Neuronal stem cell (in vitro differentiated cells): ENCODE measurements at regions not wholly inside any gene's neighbourhood (a gene's known extent, or its start where the extent isn't known, plus 50 kb on each side); places are given as distances from the start of the nearest gene placed in this dataset.

Experiments used
- DNase-seq: peaks from one replicate; pipeline ENCODE4 v3.0.0-alpha.2; 2013; ENCODE audit warnings: low spot score
- H2AFZ ChIP-seq: one replicate; pipeline ENCODE4 v1.6.1; 2013; ENCODE audit warnings: mild to moderate bottlenecking, low read length, inconsistent platforms
- H2AK5ac ChIP-seq: 2 replicates; pipeline ENCODE4 v1.6.1; 2013; ENCODE audit warnings: low read depth, mild to moderate bottlenecking, inconsistent platforms, low read length, moderate library complexity, mixed read lengths
- H2BK120ac ChIP-seq: 2 replicates; pipeline ENCODE4 v1.6.1; 2013; ENCODE audit warnings: low read depth, mild to moderate bottlenecking, inconsistent platforms, low read length, moderate library complexity, mixed read lengths
- H2BK12ac ChIP-seq: one replicate; pipeline ENCODE4 v1.6.1; 2013; ENCODE audit warnings: low read length, inconsistent platforms
- H2BK15ac ChIP-seq: 2 replicates; pipeline ENCODE4 v1.6.1; 2013; ENCODE audit warnings: mild to moderate bottlenecking, low read length, inconsistent platforms, mixed read lengths
- H2BK5ac ChIP-seq: one replicate; pipeline ENCODE4 v1.6.1; 2013; ENCODE audit warnings: inconsistent platforms, mild to moderate bottlenecking, low read length, moderate library complexity
- H3K14ac ChIP-seq: one replicate; pipeline ENCODE4 v1.6.1; 2013; ENCODE audit warnings: low read length, inconsistent platforms
- H3K18ac ChIP-seq: 2 replicates; pipeline ENCODE4 v1.6.1; 2013; ENCODE audit warnings: low read length, inconsistent platforms
- H3K23ac ChIP-seq: 2 replicates; pipeline ENCODE4 v1.6.1; 2013; ENCODE audit warnings: low read depth, mild to moderate bottlenecking, mixed read lengths, low read length, inconsistent platforms; ENCODE audit not compliant: poor library complexity
- H3K27ac ChIP-seq: replicated peaks from 3 replicates; pipeline ENCODE4 v1.5.1; 2013; ENCODE audit warnings: low read length, inconsistent platforms
- H3K27me3 ChIP-seq, 3 experiments: 2 replicates each; pipeline ENCODE4 v1.6.1; 2013; ENCODE audit warnings: low read length in 3 of 3, mild to moderate bottlenecking in 2 of 3, inconsistent platforms in 1 of 3, low read depth in 1 of 3, mixed read lengths in 1 of 3, moderate library complexity in 1 of 3; ENCODE audit not compliant: control insufficient read depth in 3 of 3, insufficient read depth in 3 of 3
- H3K36me3 ChIP-seq, 2 donors: replicated peaks in 1 of 2; 2 replicates each; pipeline ENCODE4 v1.6.1; 2013; ENCODE audit warnings: low read length in 2 of 2; ENCODE audit not compliant: control insufficient read depth in 2 of 2, insufficient read depth in 2 of 2
- H3K4ac ChIP-seq: 2 replicates; pipeline ENCODE4 v1.6.1; 2013; ENCODE audit warnings: inconsistent platforms, mild to moderate bottlenecking, low read length, moderate library complexity
- H3K4me1 ChIP-seq, 2 donors: 1 replicate in 1 of 2; 2 replicates in 1 of 2; pipeline ENCODE4 v1.6.1; 2013; ENCODE audit warnings: low read length in 2 of 2, low read depth in 1 of 2; ENCODE audit not compliant: control insufficient read depth in 2 of 2, insufficient read depth in 1 of 2
- H3K4me2 ChIP-seq: one replicate; pipeline ENCODE4 v1.6.1; 2013; ENCODE audit warnings: mild to moderate bottlenecking, low read length, inconsistent platforms; ENCODE audit not compliant: insufficient read depth, poor library complexity, severe bottlenecking
- H3K4me3 ChIP-seq, 2 donors: 2 replicates each; pipeline ENCODE4 v1.5.1; 2013; ENCODE audit warnings: low read length in 2 of 2, mild to moderate bottlenecking in 2 of 2, inconsistent platforms in 1 of 2, moderate library complexity in 1 of 2
- H3K79me1 ChIP-seq: one replicate; pipeline ENCODE4 v1.6.1; 2013; ENCODE audit warnings: low read depth, mild to moderate bottlenecking, inconsistent platforms, low read length, moderate library complexity
- H3K9ac ChIP-seq: one replicate; pipeline ENCODE4 v1.6.1; 2013; ENCODE audit warnings: mild to moderate bottlenecking, low read depth, low read length, inconsistent platforms; ENCODE audit not compliant: poor library complexity
- H3K9me3 ChIP-seq, 2 donors: replicated peaks in 1 of 2; 2 replicates each; pipeline versions ENCODE3 to v1.6.1; 2013; ENCODE audit warnings: low read length in 2 of 2, mild to moderate bottlenecking in 2 of 2, inconsistent platforms in 1 of 2, low read depth in 1 of 2, mixed read lengths in 1 of 2, moderate library complexity in 1 of 2; ENCODE audit not compliant: control insufficient read depth in 2 of 2, insufficient read depth in 1 of 2
- H4K8ac ChIP-seq: one replicate; pipeline ENCODE4 v1.6.1; 2013; ENCODE audit warnings: low read depth, mild to moderate bottlenecking, inconsistent platforms, low read length, moderate library complexity
- H4K91ac ChIP-seq: one replicate; pipeline ENCODE4 v1.6.1; 2013; ENCODE audit warnings: low read length, low read depth, mild to moderate bottlenecking, inconsistent platforms; ENCODE audit not compliant: poor library complexity
- WGBS, 2 donors: extraction: QIAGEN DNeasy Blood & Tissue Kit; methylation state at CpG; one replicate each; pipeline ENCODE4 v1.1.7; 2013; ENCODE audit warnings: missing lambda C conversion rate in 2 of 2, mixed read lengths in 1 of 2; ENCODE audit not compliant: insufficient read length in 2 of 2, insufficient replicate concordance in 1 of 2; ENCODE audit errors: extremely low coverage in 2 of 2; 5-methylcytosine and 5-hydroxymethylcytosine counted together

DNA sequence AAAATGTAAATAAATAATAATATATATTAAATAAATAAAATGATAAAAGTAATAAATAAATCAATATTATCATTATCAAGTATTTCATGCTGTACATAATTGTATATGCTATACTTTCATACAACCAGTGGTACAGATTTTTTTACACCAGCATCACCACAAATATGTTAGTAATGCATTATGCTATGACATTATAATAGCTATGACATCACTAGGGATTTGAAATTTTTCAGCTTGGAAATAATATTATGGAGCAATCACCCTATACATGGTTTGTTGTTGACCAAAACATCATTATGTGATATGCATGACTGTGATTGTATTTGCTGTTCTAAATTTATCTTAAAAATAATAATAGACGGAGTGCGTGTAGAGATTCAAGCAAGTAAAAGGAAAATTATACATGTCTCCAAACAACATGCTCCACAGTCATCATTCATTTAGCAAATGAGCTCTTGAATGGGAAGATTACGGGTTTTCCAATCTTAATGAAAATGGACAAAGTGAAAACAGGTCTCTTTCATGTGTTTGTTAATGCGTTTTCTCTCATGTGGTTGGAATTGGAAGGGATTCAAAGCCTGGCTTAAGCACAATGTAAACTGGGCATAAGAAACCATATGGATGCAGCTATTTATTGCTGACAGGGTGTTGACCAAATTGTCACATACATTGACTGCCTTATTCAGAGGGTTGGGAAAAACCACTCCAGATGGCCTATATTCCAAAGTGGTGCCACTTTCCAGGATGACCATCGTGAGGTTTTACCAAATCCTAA, 643.0 kb upstream of the RGMB start:
- H2BK12ac ChIP-seq: no peak overlapping the region
- no peak overlapping the region for H4K8ac ChIP-seq
- no peak overlapping the region for H3K14ac ChIP-seq
- H3K79me1 ChIP-seq: no peaks in the 10 kb centered on the region
- no peak overlapping the region for H3K4me3 ChIP-seq
- H3K4me2 ChIP-seq: no peak overlapping the region
- no peak overlapping the region for H4K91ac ChIP-seq
- H3K27me3 ChIP-seq: no peaks in the 10 kb centered on the region
- H3K18ac ChIP-seq: no peak overlapping the region
- no peaks in the 10 kb centered on the region for H3K4me1 ChIP-seq
- no peak overlapping the region for H2AK5ac ChIP-seq
- H3K23ac ChIP-seq: no peak overlapping the region
- H2AFZ ChIP-seq: no peak overlapping the region
- no peaks in the 10 kb centered on the region for H3K36me3 ChIP-seq
- peaks cover 0 to 3% of the 10 kb centered on the region in 2 donors for H3K9me3 ChIP-seq
- H2BK120ac ChIP-seq: no peak overlapping the region
- H2BK5ac ChIP-seq: no peak overlapping the region
- no peak overlapping the region for H3K4ac ChIP-seq
- no peak overlapping the region for H3K27ac ChIP-seq
- WGBS, 2 donors: no CpG with 5 or more reads among the region's 5 CpGs
- no peak overlapping the region for H3K9ac ChIP-seq
- H2BK15ac ChIP-seq: no peak overlapping the region
- no peak for DNase-seq

DNA sequence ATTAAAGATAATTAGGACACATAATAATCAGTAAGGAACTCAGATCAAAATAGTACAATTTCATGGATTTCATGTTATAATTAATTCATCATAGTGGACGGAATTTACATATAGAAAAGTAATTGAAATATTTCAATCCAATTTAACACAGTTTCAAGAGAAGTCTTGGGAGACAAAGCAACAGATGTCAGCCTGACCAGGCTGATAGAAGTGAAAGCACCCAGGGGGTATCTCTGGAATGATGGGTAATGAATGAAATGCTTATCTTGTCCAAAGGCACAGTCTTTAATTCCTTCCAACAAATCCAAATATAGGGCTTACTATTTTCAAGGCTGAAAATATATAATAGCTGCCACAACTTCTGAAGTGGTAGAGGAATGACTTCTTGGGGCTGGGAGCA, 629.3 kb upstream of the RGMB start:
- no peaks in the 10 kb centered on the region for H3K36me3 ChIP-seq
- H2BK15ac ChIP-seq: no peak overlapping the region
- no peak overlapping the region for H3K9ac ChIP-seq
- no peak overlapping the region for H2AFZ ChIP-seq
- no peak overlapping the region for H2AK5ac ChIP-seq
- no peak overlapping the region for H3K18ac ChIP-seq
- H3K23ac ChIP-seq: no peak overlapping the region
- no peak for DNase-seq
- peaks cover 0 to 2% of the 10 kb centered on the region in 2 donors for H3K4me1 ChIP-seq
- no peak overlapping the region for H3K4me3 ChIP-seq
- H3K4ac ChIP-seq: no peak overlapping the region
- H2BK12ac ChIP-seq: no peak overlapping the region
- no peak overlapping the region for H2BK120ac ChIP-seq
- no CpG with 5 or more reads among the region's 1 CpG for WGBS, 2 donors
- no peak overlapping the region for H4K91ac ChIP-seq
- no peak overlapping the region for H2BK5ac ChIP-seq
- no peak overlapping the region for H3K27ac ChIP-seq
- no peaks in the 10 kb centered on the region for H3K79me1 ChIP-seq
- no peak overlapping the region for H4K8ac ChIP-seq
- H3K4me2 ChIP-seq: no peak overlapping the region
- H3K9me3 ChIP-seq: peaks cover 2 to 6% of the 10 kb centered on the region in 2 donors
- H3K27me3 ChIP-seq: no peaks in the 10 kb centered on the region
- no peak overlapping the region for H3K14ac ChIP-seq

DNA sequence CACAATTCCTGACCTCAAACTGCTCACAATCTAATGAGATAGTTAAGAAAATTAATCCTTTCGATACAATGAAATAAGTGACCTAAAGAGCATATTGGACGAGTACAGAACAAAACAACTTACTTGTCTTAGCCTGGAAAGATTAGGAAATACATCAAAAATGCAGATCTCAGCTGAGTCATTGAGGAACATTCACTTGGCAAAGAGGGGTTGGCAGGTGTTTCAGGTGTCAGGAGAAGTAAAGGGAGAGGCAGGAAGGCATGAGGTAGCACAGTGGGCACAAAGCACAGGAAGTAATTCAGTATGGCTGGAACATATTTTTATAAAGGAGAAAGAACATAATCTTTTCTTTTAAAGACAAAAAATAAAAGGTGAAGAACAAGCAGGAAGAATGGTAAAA, 628.8 kb upstream of the RGMB start:
- Histone ChIP-seq H3K27ac (no peak overlapping the region), H2BK120ac (no peak overlapping the region), H2AFZ (no peak overlapping the region)

DNA sequence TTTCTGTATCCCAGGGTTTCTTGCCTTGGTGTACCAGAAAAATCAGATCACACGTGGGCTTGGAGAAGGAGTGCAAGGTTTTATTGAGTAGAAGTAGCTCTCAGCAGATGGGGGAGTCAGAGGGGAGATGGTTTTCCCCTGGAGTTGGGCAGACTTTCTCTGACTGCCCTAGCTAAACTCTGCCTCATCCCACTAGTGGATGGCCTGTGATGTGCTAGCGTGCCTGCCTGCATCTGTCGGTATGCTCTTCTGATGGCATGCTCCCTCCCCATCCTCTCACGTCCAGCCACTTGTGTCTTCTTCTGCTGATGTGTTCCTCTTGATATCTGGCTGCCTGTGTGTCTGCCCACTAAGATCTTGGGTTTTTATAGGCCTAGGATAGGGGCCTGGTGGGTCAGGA, 616.1 kb upstream of the RGMB start:
- WGBS, 2 donors: no CpG with 5 or more reads among the region's 4 CpGs
- no peak for DNase-seq
- H2BK5ac ChIP-seq: no peak overlapping the region

More for the DNA sequence above, 628.8 kb upstream of the RGMB start:
- Histone ChIP-seq H4K8ac (no peak overlapping the region), H3K14ac (no peak overlapping the region), H3K79me1 (no peaks in the 10 kb centered on the region), H3K9ac (no peak overlapping the region), H3K4me3 (no peak overlapping the region), H2BK5ac (no peak overlapping the region), H3K27me3 (no peaks in the 10 kb centered on the region), H3K23ac (no peak overlapping the region), H2AK5ac (no peak overlapping the region), H3K4ac (no peak overlapping the region), H4K91ac (no peak overlapping the region), H3K18ac (no peak overlapping the region), H2BK15ac (no peak overlapping the region), H3K9me3 (peaks cover 2 to 6% of the 10 kb centered on the region in 2 donors), H3K4me2 (no peak overlapping the region), H2BK12ac (no peak overlapping the region), H3K4me1 (peaks cover 0 to 2% of the 10 kb centered on the region in 2 donors), H3K36me3 (no peaks in the 10 kb centered on the region)
- no CpG with 5 or more reads among the region's 2 CpGs for WGBS, 2 donors
- DNase-seq: no peak

More for the DNA sequence above, 616.1 kb upstream of the RGMB start:
- H3K4me1 ChIP-seq: peaks cover 0 to 13% of the 10 kb centered on the region in 2 donors
- no peak overlapping the region for H3K14ac ChIP-seq
- H4K8ac ChIP-seq: no peak overlapping the region
- H3K79me1 ChIP-seq: no peaks in the 10 kb centered on the region
- peaks cover 0 to 4% of the 10 kb centered on the region in 2 donors for H3K9me3 ChIP-seq
- no peak overlapping the region for H3K23ac ChIP-seq
- H2BK120ac ChIP-seq: no peak overlapping the region
- no peaks in the 10 kb centered on the region for H3K36me3 ChIP-seq
- H3K18ac ChIP-seq: no peak overlapping the region
- no peak overlapping the region for H2BK15ac ChIP-seq
- H4K91ac ChIP-seq: no peak overlapping the region
- H3K9ac ChIP-seq: no peak overlapping the region
- H3K27ac ChIP-seq: no peak overlapping the region
- H2BK12ac ChIP-seq: no peak overlapping the region
- no peak overlapping the region for H3K4me3 ChIP-seq
- H2AFZ ChIP-seq: no peak overlapping the region
- no peaks in the 10 kb centered on the region for H3K27me3 ChIP-seq
- H3K4me2 ChIP-seq: no peak overlapping the region
- no peak overlapping the region for H3K4ac ChIP-seq
- H2AK5ac ChIP-seq: no peak overlapping the region
